ENCODE measurements at regions not wholly inside any gene's neighbourhood (a gene's known extent, or its start where the extent isn't known, plus 50 kb on each side); places are given as distances from the start of the nearest gene placed in this dataset.

- no peak for DNase-seq (ENCODE audit: low spot score)
- intact Hi-C loops (cut with DNase I): no loop called here
Measured at GRCh38 chr4:28369499-28369898, 1508.9 kb downstream of the STIM2 start.

DNA sequence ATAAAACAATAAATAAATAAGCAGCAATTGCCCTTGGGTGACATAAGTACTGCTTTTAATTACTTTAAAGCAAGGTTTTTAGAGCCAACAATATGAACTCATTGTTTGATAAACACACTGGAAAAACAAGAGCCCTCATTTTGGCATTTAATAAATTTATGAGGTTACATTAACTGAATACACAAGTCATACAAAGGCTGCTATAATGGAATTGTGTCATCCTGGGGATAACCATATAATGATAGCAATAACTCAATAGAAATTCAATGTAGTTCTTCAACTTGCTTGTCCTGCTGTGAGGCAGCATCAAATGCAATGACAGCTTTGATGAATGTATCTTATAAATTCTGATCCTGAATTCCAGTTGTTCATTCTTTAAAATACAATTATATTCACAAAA is 1512.5 kb downstream of the STIM2 start:
- DNase-seq (ENCODE audit: low spot score): no peak
- intact Hi-C loops (cut with DNase I): no loop called here

DNA sequence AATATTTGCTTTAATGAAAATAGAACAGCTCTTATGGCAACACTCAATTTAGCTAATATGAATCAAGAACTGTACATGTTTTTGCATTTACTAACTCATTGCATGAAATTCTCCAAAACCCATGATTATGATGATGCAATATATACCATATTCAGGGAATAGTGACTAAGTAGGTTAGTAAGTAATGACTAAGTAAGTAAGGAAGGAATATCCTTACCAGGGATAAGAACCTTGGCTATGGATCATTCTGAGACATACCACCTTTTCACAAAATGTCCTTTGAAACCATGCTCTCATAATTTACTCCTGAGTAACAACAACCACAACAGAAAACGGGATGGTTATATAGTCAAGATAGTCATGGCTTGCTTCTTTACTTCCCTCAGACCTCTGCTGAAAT is 1513.0 kb downstream of the STIM2 start:
- intact Hi-C loops (cut with DNase I): no loop called here
- DNase-seq (ENCODE audit: low spot score): no peak

DNA sequence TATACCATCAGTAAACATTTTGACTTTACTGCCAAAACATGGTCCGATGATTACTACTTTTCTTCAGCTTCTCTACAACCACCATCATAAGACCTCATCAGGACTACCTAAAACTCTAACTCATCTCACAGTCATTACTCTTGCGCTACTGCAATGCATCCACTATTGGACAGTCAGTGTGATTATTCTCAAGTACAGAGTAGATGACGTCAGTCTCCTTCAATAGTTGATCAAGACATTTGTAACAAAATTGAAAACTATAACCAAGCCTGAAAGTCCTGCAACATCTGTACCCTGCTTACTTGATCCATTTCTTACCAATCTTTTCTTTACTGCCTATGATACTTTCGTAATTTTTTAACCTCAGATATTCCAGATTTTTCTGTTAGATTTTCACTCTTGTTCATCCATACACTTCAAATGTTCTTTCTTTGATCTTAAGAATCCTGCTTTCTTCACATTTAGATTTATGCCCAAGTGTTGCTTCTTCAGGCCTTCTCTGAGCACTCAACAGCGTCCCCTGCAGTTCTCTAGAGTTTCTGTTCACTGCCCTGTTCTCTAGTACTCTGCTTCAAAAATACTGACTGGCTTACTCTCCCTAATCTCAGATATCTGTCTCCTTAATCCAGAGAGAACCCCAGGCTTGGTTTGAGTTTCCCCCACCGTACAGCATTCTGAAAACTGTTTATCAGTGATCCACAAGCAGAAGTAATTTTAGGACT is 1517.6 kb downstream of the STIM2 start:
- DNase-seq (ENCODE audit: low spot score): no peak
- intact Hi-C loops (cut with DNase I): no loop called here

DNA sequence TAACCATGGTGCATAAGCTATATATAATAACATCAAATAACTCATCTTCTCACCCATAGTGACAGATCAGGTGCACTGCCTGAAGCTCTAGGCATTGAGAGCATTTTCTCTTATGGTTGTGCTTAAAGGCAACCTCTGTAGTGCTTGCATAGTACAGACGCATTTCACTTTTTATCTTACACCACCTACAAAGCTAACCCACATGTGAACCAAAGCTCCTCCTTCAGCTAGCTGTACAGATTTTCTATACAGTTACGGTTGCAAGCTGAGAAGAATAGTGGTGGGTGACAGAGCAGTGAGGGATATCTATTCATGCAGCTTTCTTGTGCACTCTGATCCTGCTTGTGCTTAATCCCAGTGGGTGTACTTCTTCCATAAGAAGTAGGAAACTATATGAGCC is 1525.2 kb downstream of the STIM2 start:
- intact Hi-C loops (cut with DNase I): no loop called here
- DNase-seq (ENCODE audit: low spot score): no peak

DNA sequence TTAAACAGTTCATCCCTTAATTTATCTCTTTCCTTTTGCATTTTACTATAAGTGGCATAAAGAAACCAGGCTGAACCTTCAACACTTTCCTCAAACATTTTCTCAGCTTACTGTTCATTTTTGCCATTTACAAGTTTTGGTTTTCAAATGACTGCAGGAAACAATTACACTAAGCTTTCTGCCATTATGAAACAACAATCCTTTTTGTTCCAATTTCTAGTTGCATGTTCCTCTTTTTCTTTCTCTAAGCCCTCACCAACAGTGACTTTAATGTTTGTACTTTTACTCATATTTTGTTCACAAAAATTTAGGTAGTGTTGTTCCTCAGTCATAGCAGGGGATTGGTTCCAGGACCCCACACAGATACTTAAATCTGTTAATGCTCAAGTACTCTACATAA is 1526.1 kb downstream of the STIM2 start:
- no peak for DNase-seq (ENCODE audit: low spot score)

DNA sequence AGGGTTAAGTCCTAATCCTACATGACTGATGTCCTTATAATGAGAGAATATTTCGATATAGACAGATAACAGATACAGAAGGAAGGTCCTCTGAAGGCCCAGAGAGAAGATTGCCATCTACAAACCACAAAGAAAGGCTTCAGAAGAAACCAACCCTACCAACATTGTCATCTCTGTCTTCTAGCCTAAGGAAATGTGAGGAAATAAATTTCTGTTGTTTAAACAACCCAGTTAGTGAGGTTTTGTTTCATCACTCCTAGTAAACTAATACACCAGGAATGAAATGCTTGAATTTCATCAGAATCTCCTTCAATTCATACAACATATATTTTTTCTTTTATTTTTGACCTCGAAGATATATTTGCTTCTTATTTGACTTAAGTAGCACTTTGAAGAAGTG is 1527.8 kb downstream of the STIM2 start:
- DNase-seq (ENCODE audit: low spot score): no peak
- intact Hi-C loops (cut with DNase I): no loop called here

More for the DNA sequence above, 1526.1 kb downstream of the STIM2 start:
- intact Hi-C loops (cut with DNase I): no loop called here

- intact Hi-C loops (cut with DNase I): no loop called here
Measured at GRCh38 chr4:28391877-28392276, 1531.2 kb downstream of the STIM2 start.

DNA sequence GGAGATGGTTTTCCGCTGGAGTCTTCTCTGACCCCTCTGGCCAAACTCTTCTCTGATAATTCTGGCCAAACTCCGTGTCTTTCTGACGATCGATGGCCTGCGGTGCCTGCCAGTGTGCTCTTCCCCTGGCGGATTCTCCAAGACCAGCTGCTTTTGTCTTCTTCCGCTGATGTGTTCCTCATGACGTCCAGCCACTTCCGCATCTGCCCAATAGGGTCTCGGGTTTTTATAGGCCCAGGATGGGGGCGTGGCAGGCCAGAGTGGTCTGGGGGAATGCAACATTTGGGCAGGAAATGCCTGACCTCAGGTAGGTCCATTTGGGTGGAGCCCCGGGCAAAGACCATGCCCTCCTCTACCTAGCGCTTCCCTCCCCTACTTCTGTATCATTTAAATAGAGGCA is 1542.1 kb downstream of the STIM2 start:
- intact Hi-C loops (cut with DNase I): no loop called here
- DNase-seq (ENCODE audit: low spot score): no peak

More at GRCh38 chr4:28391877-28392276, 1531.2 kb downstream of the STIM2 start:
- DNase-seq (ENCODE audit: low spot score): no peak

DNA sequence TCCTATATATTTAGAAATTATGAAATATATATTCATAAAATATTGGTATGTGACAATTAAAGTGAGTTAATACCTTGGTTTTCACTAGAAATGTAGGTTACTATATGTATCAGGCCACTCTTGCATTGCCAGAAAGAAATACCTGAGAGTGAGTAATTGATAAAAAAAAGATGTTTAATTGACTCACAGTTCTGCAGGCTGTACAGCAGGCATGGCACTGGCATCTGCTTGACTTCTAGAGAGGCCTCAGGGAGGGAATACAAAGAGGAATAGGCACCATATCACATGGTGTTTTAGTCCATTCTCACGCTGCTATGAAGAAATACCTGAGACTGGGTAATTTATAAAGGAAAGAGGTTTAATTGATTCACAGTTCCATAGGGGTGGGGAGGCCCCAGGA is 1560.6 kb downstream of the STIM2 start:
- no peak for DNase-seq (ENCODE audit: low spot score)
- intact Hi-C loops (cut with DNase I): no loop called here

DNA sequence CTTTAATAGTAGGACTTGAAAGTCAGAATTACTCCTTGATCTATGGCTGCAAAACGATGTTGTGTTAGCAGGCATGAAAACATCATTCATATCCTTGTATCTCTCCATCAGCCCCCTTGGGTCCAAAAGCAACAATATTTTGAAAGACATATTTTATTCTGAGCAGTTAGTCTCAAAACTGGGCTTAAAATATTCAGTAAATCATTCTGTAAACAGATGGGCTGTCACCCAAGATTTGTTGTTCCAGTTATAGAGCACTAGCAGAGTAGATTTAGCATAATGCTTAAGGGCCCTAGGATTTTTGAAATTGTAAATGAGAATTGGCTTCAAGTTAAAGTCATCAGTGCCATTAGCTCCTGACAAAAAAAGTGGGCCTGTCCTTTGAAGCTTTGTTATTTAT is 1565.6 kb downstream of the STIM2 start:
- no peak for DNase-seq (ENCODE audit: low spot score)
- intact Hi-C loops (cut with DNase I): no loop called here

GRCh38 chr4:28427306-28428085 is 1566.9 kb downstream of the STIM2 start:
- intact Hi-C loops (cut with DNase I): no loop called here
- DNase-seq (ENCODE audit: low spot score): no peak

DNA sequence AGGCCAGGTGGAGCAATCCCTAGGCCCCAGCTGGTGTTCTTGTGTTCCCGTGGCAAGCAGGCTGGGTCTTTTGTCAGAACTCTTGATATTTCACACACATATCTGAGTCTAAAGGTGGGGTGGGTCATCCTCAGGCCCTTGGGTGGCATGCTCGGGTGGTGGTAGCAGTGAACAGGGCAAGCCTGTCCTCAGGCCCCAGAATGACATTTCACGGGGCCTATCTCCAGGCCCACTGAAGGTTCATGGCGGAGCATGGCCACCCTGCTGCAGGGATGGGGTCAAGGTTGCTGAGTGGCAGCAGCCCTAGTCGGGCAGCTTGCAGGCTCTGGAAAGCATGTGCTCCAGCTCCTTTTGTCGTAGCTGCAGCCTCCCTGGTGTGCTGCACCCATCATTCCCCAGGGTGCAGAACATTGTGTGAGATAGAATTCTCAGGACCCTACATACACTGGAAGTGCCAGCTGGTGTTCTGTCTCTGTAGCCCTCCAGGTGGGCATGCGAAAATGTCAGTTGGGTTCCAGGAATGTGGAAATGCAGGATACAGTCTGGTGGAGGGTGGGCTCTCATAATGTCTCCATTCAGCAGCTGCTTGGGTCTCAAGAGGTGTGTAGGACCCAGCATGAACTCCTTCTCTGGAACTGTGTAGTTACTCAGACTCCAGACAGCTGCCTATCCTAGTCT is 1571.8 kb downstream of the STIM2 start:
- no peak for DNase-seq (ENCODE audit: low spot score)
- intact Hi-C loops (cut with DNase I): no loop called here

- no peak for DNase-seq (ENCODE audit: low spot score)
- intact Hi-C loops (cut with DNase I): no loop called here
Measured at GRCh38 chr4:28435314-28435713, 1574.7 kb downstream of the STIM2 start.

GRCh38 chr4:28436191-28437080 is 1575.8 kb downstream of the STIM2 start:
- intact Hi-C loops (cut with DNase I): no loop called here
- DNase-seq (ENCODE audit: low spot score): no peak

DNA sequence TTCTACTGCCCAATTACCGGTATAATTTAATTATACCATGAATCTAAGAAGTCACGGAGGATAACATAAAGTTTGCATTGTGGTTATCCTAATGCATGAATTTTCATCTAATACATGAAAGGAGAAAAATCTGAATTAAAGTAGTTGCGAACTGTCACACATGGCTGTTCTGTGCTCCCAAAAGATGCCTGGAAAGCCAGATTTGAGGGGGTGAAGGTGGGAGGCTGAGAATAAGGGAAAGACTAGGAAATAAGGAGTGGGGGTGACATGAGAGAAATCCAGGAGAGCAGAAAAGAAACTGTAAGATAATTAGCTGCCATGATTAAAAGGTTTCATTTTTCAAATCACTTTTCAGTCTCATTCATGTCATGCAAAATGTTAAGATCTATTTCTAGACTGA is 1582.7 kb downstream of the STIM2 start:
- no peak for DNase-seq (ENCODE audit: low spot score)
- intact Hi-C loops (cut with DNase I): no loop called here

DNA sequence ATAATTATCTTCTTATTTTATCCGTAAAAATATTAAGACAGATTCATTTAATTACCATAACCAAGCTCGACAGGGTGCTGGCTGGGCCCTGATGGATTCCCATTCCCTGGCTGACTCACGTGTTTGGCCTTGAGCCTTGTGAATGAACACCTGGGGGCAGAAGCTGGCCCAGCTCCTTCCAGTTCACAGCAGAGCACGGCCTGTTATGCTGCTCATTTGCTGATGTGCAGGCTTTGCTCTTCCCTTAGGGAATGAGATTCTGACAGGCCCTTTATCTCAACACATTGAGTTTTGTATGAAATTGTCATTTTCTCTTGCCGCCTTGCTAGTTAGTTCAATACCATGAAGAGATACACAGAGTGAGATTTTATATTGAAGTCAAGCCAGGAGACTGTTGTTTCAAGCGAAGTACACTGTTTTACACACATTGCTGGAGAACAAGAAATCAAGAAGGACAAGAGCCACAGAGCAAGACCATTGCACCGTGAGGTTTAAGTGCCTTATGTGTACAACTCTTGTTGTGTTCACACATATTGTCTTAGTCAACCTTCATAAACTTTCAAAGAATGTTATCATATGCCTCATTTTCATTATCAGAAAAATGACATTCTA is 1583.3 kb downstream of the STIM2 start:
- intact Hi-C loops (cut with DNase I): no loop called here
- DNase-seq (ENCODE audit: low spot score): no peak

DNA sequence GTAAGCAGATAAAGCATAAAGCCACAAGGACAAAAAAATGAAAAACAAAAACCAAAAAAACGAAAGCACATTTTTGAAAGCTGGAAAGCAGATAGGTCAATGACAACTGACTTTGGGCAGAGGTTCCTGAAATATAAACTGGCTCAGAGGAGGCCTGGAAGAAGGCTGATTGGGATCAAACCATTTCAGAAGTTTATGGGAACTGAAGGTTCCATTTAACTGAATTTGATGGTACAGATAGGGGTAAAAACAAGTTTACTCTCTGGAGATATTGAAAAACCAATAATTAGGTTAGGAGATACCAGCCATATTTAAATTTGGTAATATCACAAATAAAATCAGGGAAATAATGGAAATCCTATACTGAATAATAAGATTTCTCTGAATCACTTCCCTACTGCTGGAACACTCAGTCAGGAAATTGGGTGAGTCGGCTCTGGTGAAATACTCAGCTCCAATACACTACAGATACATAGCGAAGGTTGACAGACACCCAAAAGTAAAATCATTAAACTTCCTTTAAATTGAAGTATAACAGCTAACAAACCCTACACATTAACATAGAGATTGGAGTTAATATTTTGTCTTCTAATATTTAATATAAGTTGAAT is 1584.3 kb downstream of the STIM2 start:
- DNase-seq (ENCODE audit: low spot score): no peak
- intact Hi-C loops (cut with DNase I): no loop called here

- intact Hi-C loops (cut with DNase I): no loop called here
- DNase-seq (ENCODE audit: low spot score): no peak
Measured at GRCh38 chr4:28449085-28449484, 1588.4 kb downstream of the STIM2 start.
